Gastrocnemius medialis (tissue), 4 donors: ENCODE measurements at regions not wholly inside any gene's neighbourhood (a gene's known extent, or its start where the extent isn't known, plus 50 kb on each side); places are given as distances from the start of the nearest gene placed in this dataset.

ENCODE experiments used
- POLR2A ChIP-seq, 2 donors: fragments of 450-650 bp; IDR thresholded peaks; one replicate each; pipeline ENCODE4 v1.6.1; 2017; ENCODE audit warnings: antibody characterized with exemption in 2 of 2, mild to moderate bottlenecking in 2 of 2, moderate library complexity in 2 of 2
- TF ChIP-seq, protein P1 (sequence below), 5 experiments: fragments of 450-650 bp in 3 of 5; fragments of 200-600 bp in 2 of 5; sonication (generic) in 2 of 5; IDR thresholded peaks in 4 of 5; conservative IDR thresholded peaks in 1 of 5; 1 replicate in 4 of 5; 2 replicates in 1 of 5; pipeline ENCODE4 v1.5.1; 2016 to 2019; ENCODE audit warnings: antibody characterized with exemption in 5 of 5, mild to moderate bottlenecking in 3 of 5, moderate library complexity in 3 of 5

DNA sequence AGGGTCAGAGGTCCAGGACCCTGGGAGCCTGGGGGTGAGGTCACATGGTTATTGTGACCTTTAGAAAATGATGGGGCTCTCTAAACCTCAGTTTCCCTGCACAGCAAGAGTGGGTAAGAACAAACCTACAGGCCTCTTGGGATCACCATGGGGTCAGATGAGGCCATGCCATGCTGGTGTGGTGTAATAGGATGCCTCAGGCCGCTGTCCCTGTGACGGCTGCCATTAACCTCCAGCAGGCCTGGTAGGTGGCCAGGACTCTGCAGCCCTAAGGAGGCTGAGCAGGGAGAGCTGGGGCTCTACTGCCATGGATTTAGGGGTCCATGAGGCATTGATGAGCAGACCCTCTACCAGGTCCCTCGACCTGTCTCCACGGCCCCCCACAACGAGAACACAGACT, 265.5 kb downstream of the CTTN start:
- TF ChIP-seq, protein P1, sequence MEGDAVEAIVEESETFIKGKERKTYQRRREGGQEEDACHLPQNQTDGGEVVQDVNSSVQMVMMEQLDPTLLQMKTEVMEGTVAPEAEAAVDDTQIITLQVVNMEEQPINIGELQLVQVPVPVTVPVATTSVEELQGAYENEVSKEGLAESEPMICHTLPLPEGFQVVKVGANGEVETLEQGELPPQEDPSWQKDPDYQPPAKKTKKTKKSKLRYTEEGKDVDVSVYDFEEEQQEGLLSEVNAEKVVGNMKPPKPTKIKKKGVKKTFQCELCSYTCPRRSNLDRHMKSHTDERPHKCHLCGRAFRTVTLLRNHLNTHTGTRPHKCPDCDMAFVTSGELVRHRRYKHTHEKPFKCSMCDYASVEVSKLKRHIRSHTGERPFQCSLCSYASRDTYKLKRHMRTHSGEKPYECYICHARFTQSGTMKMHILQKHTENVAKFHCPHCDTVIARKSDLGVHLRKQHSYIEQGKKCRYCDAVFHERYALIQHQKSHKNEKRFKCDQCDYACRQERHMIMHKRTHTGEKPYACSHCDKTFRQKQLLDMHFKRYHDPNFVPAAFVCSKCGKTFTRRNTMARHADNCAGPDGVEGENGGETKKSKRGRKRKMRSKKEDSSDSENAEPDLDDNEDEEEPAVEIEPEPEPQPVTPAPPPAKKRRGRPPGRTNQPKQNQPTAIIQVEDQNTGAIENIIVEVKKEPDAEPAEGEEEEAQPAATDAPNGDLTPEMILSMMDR (IDR thresholded peaks at IDR 0.05 in 4 of 5, conservative IDR thresholded peaks at IDR 0.05 in 1 of 5): no peak
- no peak for TF ChIP-seq POLR2A (IDR thresholded peaks at IDR 0.05)
